GM12873 (cell line): ENCODE measurements at regions not wholly inside any gene's neighbourhood (a gene's known extent, or its start where the extent isn't known, plus 50 kb on each side); places are given as distances from the start of the nearest gene placed in this dataset.

ENCODE experiments used
- CTCF ChIP-seq: IDR thresholded peaks from 2 replicates; pipeline ENCODE4 v1.5.1; 2012; ENCODE audit warnings: low read depth, mild to moderate bottlenecking, moderate library complexity, low read length, control low read depth; ENCODE audit not compliant: insufficient read depth; ENCODE audit errors: missing control alignments

GRCh38 chr1:73781251-73781650, 416.7 kb downstream of the LRRIQ3 start:
- no peak for TF ChIP-seq CTCF

- TF ChIP-seq CTCF: no peak
Observed at GRCh38 chr1:73778471-73778870, 419.5 kb downstream of the LRRIQ3 start.

- no peak for TF ChIP-seq CTCF
Observed at GRCh38 chr1:73775896-73776295, 422.1 kb downstream of the LRRIQ3 start.

- TF ChIP-seq CTCF: no peak
Observed at GRCh38 chr1:73772941-73773340, 425.0 kb downstream of the LRRIQ3 start.

GRCh38 chr1:73771396-73771795, 426.6 kb downstream of the LRRIQ3 start:
- TF ChIP-seq CTCF: no peak

- TF ChIP-seq CTCF: no peak
Observed at GRCh38 chr1:73770109-73770905, 427.7 kb downstream of the LRRIQ3 start.

GRCh38 chr1:73766786-73767348, 431.1 kb downstream of the LRRIQ3 start:
- no peak for TF ChIP-seq CTCF
